Naive thymus-derived CD8-positive, alpha-beta T cell (primary cell): ENCODE measurements at regions not wholly inside any gene's neighbourhood (a gene's known extent, or its start where the extent isn't known, plus 50 kb on each side); places are given as distances from the start of the nearest gene placed in this dataset.

Source experiments
- ATAC-seq, 2 donors: fragments of 150-1000 bp; cut with Tn5 transposase in 1 of 2; sonication (Bioruptor Pico), chemical (Tn5 transposase) in 1 of 2; 1 replicate in 1 of 2; 2 replicates in 1 of 2; pipeline ENCODE4 v1.10.0; 2021; ENCODE audit warnings: mild to moderate bottlenecking in 2 of 2, moderate library complexity in 2 of 2
- POLR2A ChIA-PET: fragments of 350-600 bp; sonication (Branson Sonifier 250); formaldehyde crosslinking; loops from one replicate; lab custom pipeline; 2021; ENCODE audit warnings: antibody characterized with exemption; lab: Charles Lee
- DNase-seq, 10 donors: peaks; one replicate each; pipeline versions ENCODE4 v3.0.0 to v3.0.0-alpha.2; 2020 to 2022
- H3K27ac Mint-ChIP-seq, 10 donors: one replicate each; pipeline ENCODE4 v1.8.0; 2020 to 2022; ENCODE audit warnings: mild to moderate bottlenecking in 10 of 10, mixed read lengths in 10 of 10, moderate library complexity in 4 of 10, inconsistent platforms in 1 of 10
- H3K27me3 Mint-ChIP-seq, 5 donors: one replicate each; pipeline ENCODE4 v1.8.0; 2021 to 2022; ENCODE audit warnings: mixed read lengths in 5 of 5
- H3K36me3 Mint-ChIP-seq, 3 donors: one replicate each; pipeline ENCODE4 v1.8.0; 2020 to 2022; ENCODE audit warnings: mixed read lengths in 3 of 3, mild to moderate bottlenecking in 2 of 3, inconsistent platforms in 1 of 3
- H3K4me1 Mint-ChIP-seq, 4 donors: one replicate each; pipeline ENCODE4 v1.8.0; 2021 to 2022; ENCODE audit warnings: mixed read lengths in 4 of 4
- H3K4me3 Mint-ChIP-seq, 10 donors: one replicate each; pipeline ENCODE4 v1.8.0; 2020 to 2022; ENCODE audit warnings: mild to moderate bottlenecking in 10 of 10, mixed read lengths in 10 of 10, moderate library complexity in 6 of 10, inconsistent platforms in 1 of 10
- H3K9me3 Mint-ChIP-seq, 9 donors: one replicate each; pipeline ENCODE4 v1.8.0; 2020 to 2022; ENCODE audit warnings: mixed read lengths in 9 of 9, mild to moderate bottlenecking in 3 of 9, inconsistent platforms in 1 of 9, moderate library complexity in 1 of 9

- ATAC-seq (no peak), DNase-seq (peak in 1 of 10 donors; percentile 16)
- POLR2A ChIA-PET = interaction anchor here (0.6 to 2.6 kb wide), 6 partner anchors 9 to 174 kb away, joined by 3 to 14 read pairs (median 4); partner anchors contain the start of gene ATP2B1
- peaks cover 0 to 4% (median 0%) of the 10 kb centered on the region in 9 donors for H3K9me3 Mint-ChIP-seq
- H3K4me3 Mint-ChIP-seq = peak overlapping the region in 2 of 10 donors; percentile 42 to 56
- H3K27me3 Mint-ChIP-seq = no peaks in the 10 kb centered on the region
- peaks cover 12 to 58% (median 44%) of the 10 kb centered on the region in 4 donors for H3K4me1 Mint-ChIP-seq
- peak overlapping the region in 8 of 10 donors; percentile 28 to 96 (median 71) for H3K27ac Mint-ChIP-seq
- peaks cover 0 to 6% (median 0%) of the 10 kb centered on the region in 3 donors for H3K36me3 Mint-ChIP-seq
Observed at GRCh38 chr12:89883630-89884389, 175.2 kb upstream of the ATP2B1 start.

- Mint-ChIP-seq H3K4me3 (no peak overlapping the region), H3K4me1 (peaks cover 15 to 66% (median 52%) of the 10 kb centered on the region in 4 donors), H3K36me3 (peaks cover 0 to 6% (median 0%) of the 10 kb centered on the region in 3 donors), H3K9me3 (peaks cover 0 to 4% (median 0%) of the 10 kb centered on the region in 9 donors), H3K27ac (peak overlapping the region in 7 of 10 donors; percentile 55 to 98 (median 92)), H3K27me3 (no peaks in the 10 kb centered on the region)
- ATAC-seq (no peak), DNase-seq (no peak)
- POLR2A ChIA-PET = interaction anchor here (1.2 to 4.5 kb wide), 3 partner anchors 20 to 174 kb away, joined by 3 to 41 read pairs (median 39); partner anchors contain the start of gene ATP2B1
Observed at GRCh38 chr12:89882792-89883191, 174.2 kb upstream of the ATP2B1 start.

- Mint-ChIP-seq H3K27ac (peak overlapping the region; percentile 92 to 98 (median 96)), H3K36me3 (peaks cover 0 to 6% (median 0%) of the 10 kb centered on the region in 3 donors), H3K27me3 (no peaks in the 10 kb centered on the region), H3K9me3 (peaks cover 0 to 4% (median 0%) of the 10 kb centered on the region in 9 donors), H3K4me3 (peak overlapping the region in 8 of 10 donors; percentile 13 to 81 (median 62)), H3K4me1 (peaks cover 15 to 66% (median 53%) of the 10 kb centered on the region in 4 donors)
- ATAC-seq = peak; percentile 26 to 33
- DNase-seq = peak in 1 of 10 donors; percentile 13
- POLR2A ChIA-PET = interaction anchor here (0.6 to 4.5 kb wide), 4 partner anchors 19 to 177 kb away, joined by 3 to 41 read pairs (median 22); partner anchors contain the start of gene ATP2B1
Observed at GRCh38 chr12:89882050-89882449, 173.4 kb upstream of the ATP2B1 start.

- POLR2A ChIA-PET = interaction anchor here (1.0 to 4.5 kb wide), 8 partner anchors 8 to 172 kb away, joined by 3 to 41 read pairs (median 3); partner anchors contain the start of gene ATP2B1
- Mint-ChIP-seq H3K9me3 (peaks cover 0 to 4% (median 0%) of the 10 kb centered on the region in 9 donors), H3K36me3 (peaks cover 0 to 6% (median 0%) of the 10 kb centered on the region in 3 donors), H3K27me3 (no peaks in the 10 kb centered on the region), H3K4me3 (peak overlapping the region; percentile 61 to 83 (median 70)), H3K4me1 (peaks cover 18 to 73% (median 59%) of the 10 kb centered on the region in 4 donors), H3K27ac (peak overlapping the region; percentile 92 to 98 (median 96))
- DNase-seq (peak; percentile 5 to 80 (median 60)), ATAC-seq (peak; percentile 93 to 98)
Observed at GRCh38 chr12:89880690-89881350, 172.2 kb upstream of the ATP2B1 start.

- POLR2A ChIA-PET = interaction anchor here (1.1 to 4.5 kb wide), 4 partner anchors 14 to 171 kb away, joined by 3 to 41 read pairs (median 21); partner anchors contain the start of gene ATP2B1
- no peaks in the 10 kb centered on the region for H3K27me3 Mint-ChIP-seq
- peaks cover 18 to 73% (median 59%) of the 10 kb centered on the region in 4 donors for H3K4me1 Mint-ChIP-seq
- H3K27ac Mint-ChIP-seq = peak overlapping the region in 6 of 10 donors; percentile 21 to 96 (median 59)
- DNase-seq (no peak), ATAC-seq (no peak)
- H3K36me3 Mint-ChIP-seq = peaks cover 0 to 6% (median 0%) of the 10 kb centered on the region in 3 donors
- no peak overlapping the region for H3K4me3 Mint-ChIP-seq
- H3K9me3 Mint-ChIP-seq = peaks cover 0 to 4% (median 0%) of the 10 kb centered on the region in 9 donors
Observed at GRCh38 chr12:89879766-89880165, 171.1 kb upstream of the ATP2B1 start.

- Mint-ChIP-seq H3K9me3 (peaks cover 0 to 4% (median 0%) of the 10 kb centered on the region in 9 donors), H3K4me1 (peaks cover 18 to 68% (median 53%) of the 10 kb centered on the region in 4 donors), H3K27ac (peak overlapping the region in 8 of 10 donors; percentile 35 to 90 (median 70)), H3K36me3 (peaks cover 0 to 3% (median 0%) of the 10 kb centered on the region in 3 donors), H3K27me3 (no peaks in the 10 kb centered on the region), H3K4me3 (peak overlapping the region in 5 of 10 donors; percentile 11 to 36 (median 34))
- ATAC-seq = no peak
- POLR2A ChIA-PET = interaction anchor here (4.4 to 4.5 kb wide), 2 partner anchors 16 to 170 kb away, joined by 39 to 41 read pairs; partner anchors contain the start of gene ATP2B1
- DNase-seq = no peak
Observed at GRCh38 chr12:89878950-89879349, 170.3 kb upstream of the ATP2B1 start.

- peaks cover 0 to 3% (median 0%) of the 10 kb centered on the region in 3 donors for H3K36me3 Mint-ChIP-seq
- ATAC-seq = no peak
- H3K4me1 Mint-ChIP-seq = peaks cover 18 to 62% (median 47%) of the 10 kb centered on the region in 4 donors
- POLR2A ChIA-PET = interaction anchor here (4.5 kb wide), 1 partner anchor 169 kb away, joined by 41 read pairs; the partner anchor contains the start of gene ATP2B1
- H3K27me3 Mint-ChIP-seq = no peaks in the 10 kb centered on the region
- H3K27ac Mint-ChIP-seq = peak overlapping the region; percentile 23 to 90 (median 68)
- DNase-seq = no peak
- H3K4me3 Mint-ChIP-seq = peak overlapping the region in 5 of 10 donors; percentile 15 to 62 (median 29)
- peaks cover 0 to 4% (median 0%) of the 10 kb centered on the region in 9 donors for H3K9me3 Mint-ChIP-seq
Observed at GRCh38 chr12:89878327-89878726, 169.7 kb upstream of the ATP2B1 start.

GRCh38 chr12:89877671-89878070 is 169.0 kb upstream of the ATP2B1 start:
- POLR2A ChIA-PET = interaction anchor here (0.9 kb wide), 1 partner anchor 169 kb away, joined by 3 read pairs; the partner anchor contains the start of gene ATP2B1

GRCh38 chr12:89877136-89877535 is 168.5 kb upstream of the ATP2B1 start:
- ATAC-seq (no peak), DNase-seq (no peak)
- Mint-ChIP-seq H3K27me3 (no peaks in the 10 kb centered on the region), H3K4me1 (peaks cover 19 to 50% (median 41%) of the 10 kb centered on the region in 4 donors), H3K27ac (peak overlapping the region in 3 of 10 donors; percentile 33 to 41 (median 39)), H3K4me3 (no peak overlapping the region), H3K36me3 (peaks cover 0 to 3% (median 0%) of the 10 kb centered on the region in 3 donors), H3K9me3 (peaks cover 0 to 5% (median 0%) of the 10 kb centered on the region in 9 donors)
- POLR2A ChIA-PET = interaction anchor here (0.9 to 2.0 kb wide), 2 partner anchors 13 to 168 kb away, joined by 3 to 8 read pairs; partner anchors contain the start of gene ATP2B1

More at GRCh38 chr12:89877671-89878070, 169.0 kb upstream of the ATP2B1 start:
- peaks cover 0 to 3% (median 0%) of the 10 kb centered on the region in 3 donors for H3K36me3 Mint-ChIP-seq
- H3K27me3 Mint-ChIP-seq = no peaks in the 10 kb centered on the region
- H3K9me3 Mint-ChIP-seq = peaks cover 0 to 4% (median 0%) of the 10 kb centered on the region in 9 donors
- ATAC-seq = no peak
- no peak overlapping the region for H3K4me3 Mint-ChIP-seq
- no peak for DNase-seq
- peak overlapping the region in 1 of 10 donors; percentile 21 for H3K27ac Mint-ChIP-seq
- H3K4me1 Mint-ChIP-seq = peaks cover 18 to 55% (median 43%) of the 10 kb centered on the region in 4 donors

GRCh38 chr12:89875809-89876208 is 167.2 kb upstream of the ATP2B1 start:
- ATAC-seq (no peak), DNase-seq (no peak)
- Mint-ChIP-seq H3K27ac (peak overlapping the region in 2 of 10 donors; percentile 29 to 55), H3K9me3 (peaks cover 3 to 15% (median 8%) of the 10 kb centered on the region in 9 donors), H3K4me1 (peaks cover 11 to 37% (median 28%) of the 10 kb centered on the region in 4 donors), H3K27me3 (no peaks in the 10 kb centered on the region), H3K36me3 (peaks cover 0 to 5% (median 4%) of the 10 kb centered on the region in 3 donors), H3K4me3 (no peak overlapping the region)
- POLR2A ChIA-PET = interaction anchor here (1.2 to 2.0 kb wide), 2 partner anchors 12 to 167 kb away, joined by 4 to 8 read pairs; partner anchors contain the start of gene ATP2B1

GRCh38 chr12:89875225-89875624 is 166.6 kb upstream of the ATP2B1 start:
- Mint-ChIP-seq H3K27me3 (no peaks in the 10 kb centered on the region), H3K36me3 (peaks cover 0 to 5% (median 5%) of the 10 kb centered on the region in 3 donors), H3K4me3 (no peak overlapping the region), H3K27ac (peak overlapping the region in 1 of 10 donors; percentile 19), H3K9me3 (peaks cover 4 to 20% (median 11%) of the 10 kb centered on the region in 9 donors), H3K4me1 (peaks cover 7 to 31% (median 23%) of the 10 kb centered on the region in 4 donors)
- DNase-seq = no peak
- no peak for ATAC-seq
- POLR2A ChIA-PET = interaction anchor here (1.2 to 2.0 kb wide), 3 partner anchors 12 to 167 kb away, joined by 4 to 8 read pairs (median 4); partner anchors contain the start of gene ATP2B1
